Spinal cord (tissue), 9 donors: ENCODE measurements at regions not wholly inside any gene's neighbourhood (a gene's known extent, or its start where the extent isn't known, plus 50 kb on each side); places are given as distances from the start of the nearest gene placed in this dataset.
"Not testable (repeated sequence)": the region's sequence is repeated elsewhere in the genome, so short reads cannot be mapped to it uniquely, and the experiment has no call there.

ENCODE experiments used
- DNase-seq, 6 donors: peaks; one replicate each; pipeline versions ENCODE4 v3.0.0 to v3.0.0-alpha.2; 2013 to 2015; ENCODE audit warnings: low spot score in 6 of 6, low read depth in 4 of 6
- H3K27ac ChIP-seq: one replicate; pipeline ENCODE4 v1.5.1; 2013; ENCODE audit warnings: low read depth, low read length, control low read depth
- H3K27me3 ChIP-seq: one replicate; pipeline ENCODE4 v1.6.1; 2013; ENCODE audit warnings: low read length; ENCODE audit not compliant: control insufficient read depth, insufficient read depth
- H3K36me3 ChIP-seq: one replicate; pipeline ENCODE4 v1.6.1; 2013; ENCODE audit warnings: low read length; ENCODE audit not compliant: control insufficient read depth, insufficient read depth
- H3K4me1 ChIP-seq: one replicate; pipeline ENCODE4 v1.6.1; 2013; ENCODE audit warnings: low read length; ENCODE audit not compliant: control insufficient read depth, insufficient read depth
- H3K4me3 ChIP-seq: one replicate; pipeline ENCODE4 v1.5.1; 2013; ENCODE audit warnings: low read depth, low read length, control low read depth
- H3K9me3 ChIP-seq: one replicate; pipeline ENCODE4 v1.6.1; 2013; ENCODE audit warnings: low read length; ENCODE audit not compliant: control insufficient read depth, insufficient read depth
- WGBS: methylation state at CpG from one replicate; pipeline ENCODE4 v1.1.5; 2013; ENCODE audit warnings: missing lambda C conversion rate; ENCODE audit not compliant: insufficient coverage; 5-methylcytosine and 5-hydroxymethylcytosine counted together
- donor health status: healthy.

DNA sequence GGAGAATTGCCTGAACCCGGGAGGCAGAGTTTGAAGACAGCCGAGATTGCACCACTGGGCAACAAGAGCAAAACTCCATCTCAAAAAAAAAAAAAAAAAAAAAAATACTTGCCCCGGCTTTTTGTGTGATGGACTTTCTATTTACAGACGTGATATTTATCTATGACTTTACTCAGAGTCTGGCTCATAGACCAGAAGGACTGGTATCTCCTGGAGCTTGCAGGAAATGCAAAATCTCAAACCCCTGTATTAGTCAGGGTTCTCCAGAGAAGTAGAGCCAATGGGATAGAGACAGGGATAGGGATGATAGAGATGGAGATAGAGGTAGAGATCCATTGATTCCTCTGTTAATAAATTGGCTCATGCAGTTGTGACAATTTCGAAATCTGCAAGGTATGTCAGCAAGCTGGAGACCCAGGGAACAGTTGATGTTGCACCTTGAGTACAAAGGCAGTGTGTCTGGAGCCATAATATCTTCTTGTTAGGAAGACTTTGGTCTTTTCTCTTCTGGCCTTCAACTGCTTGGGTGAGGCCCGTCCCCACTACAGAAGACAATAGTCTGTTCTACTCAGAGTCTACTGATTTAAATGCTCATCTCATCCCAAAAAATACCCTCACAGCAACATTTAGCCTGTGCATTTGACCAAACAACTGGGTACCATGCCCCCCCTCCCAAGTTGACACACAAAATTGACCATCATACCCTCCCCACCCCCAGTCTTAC lies 195.4 kb upstream of the MSX2 start:
- Histone ChIP-seq H3K27me3 (peaks cover 8% of the 10 kb centered on the region), H3K4me1 (peaks cover 6% of the 10 kb centered on the region), H3K9me3 (no peaks in the 10 kb centered on the region), H3K36me3 (no peaks in the 10 kb centered on the region), H3K27ac (no peak overlapping the region), H3K4me3 (no peak overlapping the region)
- WGBS = 96% methylated on average over 4 of the region's 6 CpGs
- no peak for DNase-seq

DNA sequence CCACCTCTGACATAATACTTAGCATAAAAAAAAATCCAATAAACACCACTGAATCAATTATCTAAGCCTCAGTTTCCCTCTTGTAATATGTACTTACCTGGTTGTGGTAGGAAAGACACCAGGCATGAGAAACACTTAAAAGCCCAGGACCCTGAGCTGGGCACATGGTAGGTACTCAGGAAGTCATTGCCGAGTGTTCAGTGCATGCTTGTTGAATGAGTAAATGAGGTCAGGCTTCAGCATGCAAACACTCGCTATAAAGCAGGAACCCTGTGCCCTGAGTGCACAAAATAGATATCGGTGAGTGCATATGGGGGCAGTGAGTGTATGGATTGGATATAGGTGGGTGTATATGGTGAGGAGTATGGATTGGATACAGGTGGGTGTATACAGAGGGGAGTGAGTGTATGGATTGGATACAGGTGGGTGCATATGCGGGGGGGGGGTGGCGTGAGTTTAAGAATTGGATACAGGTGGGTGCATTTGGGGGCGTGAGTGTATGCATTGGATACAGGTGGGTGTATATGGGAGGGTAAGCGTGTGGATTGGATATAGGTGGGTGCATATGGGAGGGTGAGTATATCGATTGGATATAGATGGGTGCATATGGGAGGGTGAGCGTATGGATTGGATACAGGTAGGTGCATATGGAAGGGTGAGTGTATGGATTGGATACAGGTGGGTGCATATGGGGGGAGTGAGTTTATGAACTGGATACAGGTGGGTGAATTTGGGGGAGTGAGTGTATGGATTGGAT lies 194.3 kb upstream of the MSX2 start:
- DNase-seq = no peak
- no peak overlapping the region for H3K27ac ChIP-seq
- peaks cover 10% of the 10 kb centered on the region for H3K27me3 ChIP-seq
- H3K4me1 ChIP-seq = peaks cover 6% of the 10 kb centered on the region
- no peaks in the 10 kb centered on the region for H3K36me3 ChIP-seq
- WGBS = 88% methylated on average over 9 of the region's 9 CpGs
- H3K4me3 ChIP-seq = no peak overlapping the region
- no peaks in the 10 kb centered on the region for H3K9me3 ChIP-seq

DNA sequence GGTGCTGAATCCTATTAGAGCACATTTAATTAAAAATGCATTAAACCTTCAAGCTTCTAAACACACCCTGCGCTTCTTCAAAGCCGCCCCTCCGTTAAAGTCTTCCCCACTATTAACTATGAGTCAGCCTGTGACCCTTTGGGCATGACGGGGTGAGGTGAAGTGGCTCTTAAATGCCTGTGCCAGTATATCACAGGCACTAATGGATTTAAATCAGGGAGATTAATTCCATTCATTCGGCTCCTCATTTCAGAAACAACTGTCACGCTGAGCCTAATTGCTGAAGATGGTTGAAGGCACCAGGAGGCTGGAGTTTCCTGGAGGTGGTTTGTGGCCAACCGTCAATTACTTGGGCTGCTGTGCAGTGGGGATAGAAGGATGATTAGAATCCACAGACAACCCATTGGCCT lies 192.6 kb upstream of the MSX2 start:
- Histone ChIP-seq H3K27ac (no peak overlapping the region), H3K4me3 (no peak overlapping the region), H3K36me3 (no peaks in the 10 kb centered on the region), H3K4me1 (peaks cover 6% of the 10 kb centered on the region), H3K27me3 (peaks cover 10% of the 10 kb centered on the region), H3K9me3 (no peaks in the 10 kb centered on the region)
- peak in 1 of 6 donors; percentile 73 for DNase-seq
- WGBS = no CpG with 5 or more reads among the region's 7 CpGs

DNA sequence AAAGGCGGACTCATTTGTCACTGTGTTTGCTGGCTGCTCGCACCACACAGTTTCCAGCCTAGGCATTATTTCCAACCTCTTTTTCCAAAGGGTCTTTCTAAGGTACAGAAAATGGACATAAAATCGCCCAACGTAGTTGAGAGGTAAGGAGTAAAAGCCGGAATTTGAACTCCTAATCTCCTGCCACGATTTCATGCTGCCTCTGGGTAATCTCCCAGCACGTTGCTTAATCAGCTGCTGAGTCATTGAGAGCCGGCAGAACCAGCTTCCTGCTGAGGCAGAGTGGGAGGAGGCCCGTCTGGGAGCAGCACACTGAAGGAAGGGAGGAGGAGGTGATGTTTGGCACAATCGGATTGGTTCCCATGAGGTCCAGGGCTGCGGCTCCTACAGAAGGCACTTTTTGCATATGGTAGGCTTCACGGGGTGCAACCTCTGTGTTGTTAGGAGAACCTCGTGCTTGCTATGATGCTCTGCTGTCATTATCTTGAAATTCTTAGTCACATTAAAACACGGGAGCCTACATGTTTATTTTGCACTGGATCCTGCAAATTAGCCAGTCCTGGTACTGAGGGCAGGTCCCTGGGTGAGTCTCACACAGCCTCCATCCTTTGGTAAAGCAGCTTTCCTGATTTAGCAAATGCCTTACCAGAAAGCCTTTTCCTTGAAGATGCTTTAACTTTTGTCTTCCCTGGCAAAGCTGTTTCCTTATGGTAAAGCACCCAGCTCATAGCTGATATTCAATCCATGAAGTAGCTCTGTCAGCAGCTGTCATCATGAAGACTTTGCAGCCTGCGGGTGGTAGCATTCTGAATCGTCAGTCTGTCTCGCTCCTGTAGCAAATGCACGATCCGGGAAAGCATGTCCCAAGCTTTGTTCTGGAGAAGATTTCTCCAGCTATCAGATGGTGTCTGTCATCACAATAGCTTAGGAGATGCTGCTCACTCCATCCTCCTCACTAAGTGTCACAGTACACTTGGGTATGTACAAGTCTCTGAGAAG lies 191.6 kb upstream of the MSX2 start:
- no peak overlapping the region for H3K27ac ChIP-seq
- peaks cover 6% of the 10 kb centered on the region for H3K4me1 ChIP-seq

DNA sequence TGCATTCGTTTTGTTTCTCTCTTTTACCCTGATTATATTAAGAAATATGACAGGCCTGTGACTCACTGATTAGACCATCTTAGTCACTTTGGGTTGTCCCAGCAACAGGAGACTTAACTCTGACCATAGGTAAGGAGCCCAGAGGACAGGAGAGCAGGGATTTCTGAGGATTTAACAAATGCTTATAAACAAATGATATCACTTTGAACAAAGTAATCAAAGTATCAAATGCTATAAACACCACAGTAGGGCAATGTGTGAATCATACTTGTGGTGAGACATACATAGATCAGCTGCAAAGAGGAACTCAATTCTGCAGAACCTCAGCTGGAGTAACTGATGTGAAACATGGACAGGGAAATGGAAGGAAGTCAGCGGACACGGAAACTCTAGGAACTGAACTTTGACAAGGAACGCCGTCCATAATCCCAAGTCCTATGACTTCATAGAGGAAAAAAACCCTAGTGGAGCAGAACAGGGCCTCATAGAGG lies 190.6 kb upstream of the MSX2 start:
- H3K27ac ChIP-seq = no peak overlapping the region
- 90% methylated on average over 2 of the region's 5 CpGs for WGBS
- H3K4me3 ChIP-seq = no peak overlapping the region
- no peak for DNase-seq
- H3K9me3 ChIP-seq = no peaks in the 10 kb centered on the region
- H3K27me3 ChIP-seq = peaks cover 10% of the 10 kb centered on the region
- H3K4me1 ChIP-seq = peaks cover 6% of the 10 kb centered on the region
- H3K36me3 ChIP-seq = no peaks in the 10 kb centered on the region

More for the DNA sequence above, 191.6 kb upstream of the MSX2 start:
- Histone ChIP-seq H3K9me3 (no peaks in the 10 kb centered on the region), H3K27me3 (peaks cover 10% of the 10 kb centered on the region), H3K36me3 (no peaks in the 10 kb centered on the region), H3K4me3 (no peak overlapping the region)
- peak in 2 of 6 donors; percentile 59 to 79 for DNase-seq
- 23% methylated on average over 11 of the region's 19 CpGs for WGBS

DNA sequence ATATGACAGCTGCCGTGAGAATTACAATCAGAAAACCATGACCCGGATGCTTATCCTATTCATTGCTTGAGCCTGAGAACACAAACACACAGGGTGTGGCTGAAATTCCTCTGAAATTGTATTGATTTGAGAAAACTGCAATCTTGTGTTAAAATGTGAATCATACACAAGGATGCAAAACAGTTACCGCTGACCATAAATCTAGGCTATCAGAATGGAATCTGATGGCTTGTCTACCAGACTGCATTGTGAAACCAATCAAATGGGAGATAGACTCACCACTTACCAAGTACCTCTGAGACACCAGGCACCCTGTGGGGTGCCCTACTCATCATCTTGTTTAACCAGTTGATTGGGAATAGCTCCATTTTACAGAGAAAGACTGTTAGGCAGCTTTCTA lies 188.7 kb upstream of the MSX2 start:
- Histone ChIP-seq H3K27me3 (peaks cover 10% of the 10 kb centered on the region), H3K27ac (no peak overlapping the region), H3K9me3 (no peaks in the 10 kb centered on the region), H3K36me3 (no peaks in the 10 kb centered on the region), H3K4me3 (no peak overlapping the region), H3K4me1 (peaks cover 6% of the 10 kb centered on the region)
- WGBS = 100% methylated on average over 1 of the region's 3 CpGs
- no peak for DNase-seq

DNA sequence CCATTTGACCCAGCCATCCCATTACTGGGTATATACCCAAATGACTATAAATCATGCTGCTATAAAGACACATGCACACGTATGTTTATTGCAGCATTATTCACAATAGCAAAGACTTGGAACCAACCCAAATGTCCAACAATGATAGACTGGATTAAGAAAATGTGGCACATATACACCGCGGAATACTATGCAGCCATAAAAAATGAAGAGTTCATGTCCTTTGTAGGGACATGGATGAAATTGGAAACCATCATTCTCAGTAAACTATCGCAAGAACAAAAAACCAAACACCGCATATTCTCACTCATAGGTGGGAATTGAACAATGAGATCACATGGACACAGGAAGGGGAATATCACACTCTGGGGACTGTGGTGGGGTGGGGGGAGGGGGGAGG lies 184.6 kb upstream of the MSX2 start:
- no CpG with 5 or more reads among the region's 5 CpGs for WGBS
- H3K4me1 ChIP-seq, H3K9me3 ChIP-seq, H3K27ac ChIP-seq, DNase-seq, H3K36me3 ChIP-seq, H3K27me3 ChIP-seq, H3K4me3 ChIP-seq: not testable (repeated sequence)

DNA sequence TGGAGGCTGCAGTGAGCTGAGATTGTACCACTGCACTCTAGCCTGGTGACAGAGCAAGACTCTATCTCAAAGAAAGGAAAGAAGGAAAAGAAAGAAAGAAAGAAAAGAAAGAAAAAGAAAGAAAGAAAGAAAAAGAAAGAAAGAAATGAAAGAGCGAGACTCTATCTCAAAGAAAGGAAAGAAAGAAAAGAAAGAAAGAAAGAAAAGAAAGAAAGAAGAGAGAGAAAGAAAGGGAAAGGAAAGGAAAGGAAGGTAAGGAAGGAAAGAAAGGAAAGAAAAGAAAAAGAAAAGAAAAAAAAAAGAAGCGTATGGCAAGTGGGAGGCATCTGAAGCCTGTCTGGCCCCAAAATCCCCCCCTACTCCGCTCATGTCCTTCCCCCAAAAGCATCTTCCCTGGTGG lies 182.3 kb upstream of the MSX2 start:
- Histone ChIP-seq H3K27me3 (no peaks in the 10 kb centered on the region), H3K4me1 (no peaks in the 10 kb centered on the region), H3K36me3 (no peaks in the 10 kb centered on the region), H3K4me3 (no peak overlapping the region), H3K9me3 (no peaks in the 10 kb centered on the region), H3K27ac (no peak overlapping the region)
- no peak for DNase-seq
- WGBS = 100% methylated on average over 2 of the region's 3 CpGs

DNA sequence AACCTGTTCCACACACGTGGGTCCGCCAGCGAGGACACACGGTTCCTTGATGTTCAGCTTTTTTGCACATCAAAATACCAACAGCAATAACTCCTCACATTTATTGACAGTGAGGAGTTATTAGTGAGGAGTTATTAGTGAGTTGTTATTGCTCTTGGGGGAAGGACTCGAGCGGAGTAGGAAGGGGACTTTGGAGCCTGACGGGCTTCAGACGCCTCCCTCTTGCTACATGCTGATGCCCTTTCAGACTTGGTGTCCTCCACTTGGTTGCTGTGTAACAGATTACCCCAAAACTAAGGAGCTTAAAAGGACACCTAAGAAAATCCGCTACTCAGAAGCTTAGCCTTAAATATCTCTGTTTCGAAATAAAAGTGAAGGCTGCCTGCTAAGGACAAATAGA lies 181.9 kb upstream of the MSX2 start:
- Histone ChIP-seq H3K9me3 (no peaks in the 10 kb centered on the region), H3K4me3 (no peak overlapping the region), H3K36me3 (no peaks in the 10 kb centered on the region), H3K4me1 (no peaks in the 10 kb centered on the region), H3K27me3 (no peaks in the 10 kb centered on the region), H3K27ac (no peak overlapping the region)
- DNase-seq = peak in 1 of 6 donors; percentile 30
- 81% methylated on average over 6 of the region's 10 CpGs for WGBS
